ENCODE measurements at regions not wholly inside any gene's neighbourhood (a gene's known extent, or its start where the extent isn't known, plus 50 kb on each side); places are given as distances from the start of the nearest gene placed in this dataset.

GRCh38 chr6:140397106-140397505, 1022.7 kb upstream of the CITED2 start:
- Histone ChIP-seq H3K4me3 (no peak overlapping the region), H3K27ac (no peak overlapping the region)
- no peak for DNase-seq (ENCODE audit: low spot score)
- no peak for TF ChIP-seq CTCF (IDR thresholded peaks at IDR 0.05)

DNA sequence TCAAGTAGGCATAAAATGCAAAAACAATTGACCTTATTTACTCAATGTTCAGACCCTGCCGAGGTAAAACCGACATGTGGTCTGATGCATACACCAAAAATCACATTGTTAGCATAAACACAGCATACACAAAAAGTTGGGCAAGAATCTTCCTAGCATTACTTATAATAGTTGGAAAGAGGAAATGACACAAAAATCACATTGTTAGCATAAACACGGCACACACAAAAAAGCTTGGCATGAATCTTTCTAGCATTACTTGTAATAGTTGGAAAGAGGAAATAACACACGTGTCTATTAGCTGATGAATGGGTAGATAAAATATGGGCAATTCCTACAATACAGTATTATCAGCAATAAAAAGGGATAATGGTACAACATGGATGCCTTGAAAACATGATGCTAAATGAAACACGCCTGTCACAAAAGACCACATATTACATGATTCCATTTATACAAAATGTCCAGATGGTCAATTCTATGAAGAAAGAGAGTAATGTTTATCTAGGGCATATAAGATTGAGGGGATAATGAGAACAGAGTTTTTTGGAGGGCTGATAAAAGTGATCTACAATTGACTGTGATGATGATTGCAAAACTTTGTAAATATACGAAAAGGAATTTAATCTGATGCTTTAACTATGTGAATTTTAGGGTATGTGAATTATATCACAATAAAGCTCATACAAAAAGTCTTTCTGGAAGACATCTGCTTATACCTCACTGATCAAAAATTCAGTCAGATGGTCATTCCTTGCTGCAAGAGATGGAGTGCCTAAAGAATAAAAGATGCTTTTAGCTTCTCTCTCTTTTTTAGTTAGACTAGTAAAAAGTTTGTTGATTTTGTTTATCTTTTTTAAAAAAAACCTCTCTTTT, 1019.5 kb upstream of the CITED2 start:
- TF ChIP-seq CTCF (IDR thresholded peaks at IDR 0.05): no peak
- Histone ChIP-seq H3K27ac (no peak overlapping the region), H3K4me3 (no peak overlapping the region)
- no peak for DNase-seq (ENCODE audit: low spot score)

DNA sequence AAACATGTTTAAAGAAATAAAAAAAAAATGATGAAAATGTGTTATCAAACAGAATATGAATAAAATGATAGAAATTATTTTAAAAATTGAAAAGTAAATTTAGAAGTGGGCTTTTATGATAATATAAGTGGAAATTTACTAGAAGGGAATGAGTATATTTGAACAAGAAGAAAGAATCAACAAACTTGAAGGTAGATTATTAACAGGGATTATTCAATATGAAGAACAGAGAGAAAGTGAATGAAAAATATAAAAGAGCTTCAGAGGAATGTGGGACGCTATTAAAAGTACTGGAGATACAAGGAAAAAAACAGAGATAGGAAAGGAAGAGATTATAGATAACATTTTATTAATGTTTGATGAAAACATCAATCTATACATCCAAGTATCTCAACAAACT, 1014.4 kb upstream of the CITED2 start:
- DNase-seq (ENCODE audit: low spot score): no peak
- no peak overlapping the region for H3K27ac ChIP-seq
- no peak for TF ChIP-seq CTCF (IDR thresholded peaks at IDR 0.05)
- H3K4me3 ChIP-seq: no peak overlapping the region

- no peak for DNase-seq (ENCODE audit: low spot score)
- H3K4me3 ChIP-seq: no peak overlapping the region
- H3K27ac ChIP-seq: no peak overlapping the region
- no peak for TF ChIP-seq CTCF (IDR thresholded peaks at IDR 0.05)
These were observed 1013.8 kb upstream of the CITED2 start for GRCh38 chr6:140388192-140388802.

DNA sequence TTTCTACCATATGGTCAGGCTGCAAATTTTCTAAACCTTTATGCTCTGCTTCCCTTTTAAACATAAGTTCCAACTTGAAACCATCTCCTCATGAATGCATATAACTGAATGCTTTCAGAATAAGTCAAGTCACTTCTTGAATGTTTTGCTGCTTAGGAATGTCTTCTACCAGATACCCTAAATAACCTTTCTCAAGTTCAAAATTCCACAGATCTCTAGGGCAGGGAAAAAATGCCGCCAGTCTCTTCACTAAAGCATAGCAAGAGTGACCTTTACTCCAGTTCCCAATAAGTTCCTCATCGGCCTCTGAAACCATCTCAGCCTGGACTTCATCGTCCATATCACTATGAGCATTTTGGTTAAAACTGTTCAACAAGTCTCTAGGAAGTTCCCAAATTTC, 1011.2 kb upstream of the CITED2 start:
- no peak for DNase-seq (ENCODE audit: low spot score)
- H3K27ac ChIP-seq: no peak overlapping the region
- H3K4me3 ChIP-seq: no peak overlapping the region
- TF ChIP-seq CTCF (IDR thresholded peaks at IDR 0.05): no peak

GRCh38 chr6:140382355-140382754, 1007.9 kb upstream of the CITED2 start:
- Histone ChIP-seq H3K27ac (no peak overlapping the region), H3K4me3 (no peak overlapping the region)
- DNase-seq (ENCODE audit: low spot score): no peak
- no peak for TF ChIP-seq CTCF (IDR thresholded peaks at IDR 0.05)

Measured in coronary artery (tissue), 2 donors.